Adipose tissue (tissue), 3 donors: ENCODE measurements at regions not wholly inside any gene's neighbourhood (a gene's known extent, or its start where the extent isn't known, plus 50 kb on each side); places are given as distances from the start of the nearest gene placed in this dataset.

ENCODE experiments used
- H3K27ac ChIP-seq: one replicate; pipeline ENCODE4 v1.5.1; 2013; ENCODE audit warnings: low read depth, low read length
- WGBS, 3 donors: extraction: QIAGEN DNeasy Blood & Tissue Kit; methylation state at CpG; one replicate each; pipeline ENCODE4 v1.1.7; 2013; 5-methylcytosine and 5-hydroxymethylcytosine counted together
- donor health status: healthy with polysubstance abuse.
- donor health status: Bipolar disorder and iron deficiency.
- donor health status: healthy.

- H3K27ac ChIP-seq = no peak overlapping the region
- 69 to 77% (median 76%) methylated on average over 4 of the region's 4 CpGs for WGBS, 3 donors
Observed at GRCh38 chr10:78691301-78692030, 377.3 kb upstream of the ZMIZ1 start.

- WGBS, 3 donors = 90 to 95% (median 95%) methylated on average over 4 of the region's 4 CpGs
- H3K27ac ChIP-seq = no peak overlapping the region
Observed at GRCh38 chr10:78692071-78692470, 376.7 kb upstream of the ZMIZ1 start.

GRCh38 chr10:78695846-78696245 is 372.9 kb upstream of the ZMIZ1 start:
- H3K27ac ChIP-seq = no peak overlapping the region
- 85 to 89% (median 86%) methylated on average over 7 of the region's 7 CpGs for WGBS, 3 donors

- H3K27ac ChIP-seq = no peak overlapping the region
- WGBS, 3 donors = 66 to 87% (median 84%) methylated on average over 5 of the region's 5 CpGs
Observed at GRCh38 chr10:78696791-78697395, 371.9 kb upstream of the ZMIZ1 start.

- WGBS, 3 donors = 92 to 95% (median 93%) methylated on average over 3 of the region's 3 CpGs
- H3K27ac ChIP-seq = no peak overlapping the region
Observed at GRCh38 chr10:78699971-78700370, 368.8 kb upstream of the ZMIZ1 start.

GRCh38 chr10:78700413-78700812 is 368.4 kb upstream of the ZMIZ1 start:
- H3K27ac ChIP-seq = no peak overlapping the region

GRCh38 chr10:78700816-78701520 is 367.8 kb upstream of the ZMIZ1 start:
- H3K27ac ChIP-seq = no peak overlapping the region
- WGBS, 3 donors = 90 to 95% (median 93%) methylated on average over 2 of the region's 2 CpGs

- H3K27ac ChIP-seq = no peak overlapping the region
- WGBS, 3 donors = 94 to 95% (median 94%) methylated on average over 8 of the region's 8 CpGs
Observed at GRCh38 chr10:78702186-78702585, 366.6 kb upstream of the ZMIZ1 start.

- 73 to 96% (median 87%) methylated on average over 6 of the region's 6 CpGs for WGBS, 3 donors
- no peak overlapping the region for H3K27ac ChIP-seq
Observed at GRCh38 chr10:78702876-78703275, 365.9 kb upstream of the ZMIZ1 start.

- 63 to 78% (median 77%) methylated on average over 6 of the region's 6 CpGs for WGBS, 3 donors
- no peak overlapping the region for H3K27ac ChIP-seq
Observed at GRCh38 chr10:78703593-78703992, 365.2 kb upstream of the ZMIZ1 start.

- H3K27ac ChIP-seq = no peak overlapping the region
- 89 to 98% (median 97%) methylated on average over 2 of the region's 2 CpGs for WGBS, 3 donors
Observed at GRCh38 chr10:78706256-78706655, 362.5 kb upstream of the ZMIZ1 start.

GRCh38 chr10:78706726-78707540 is 361.8 kb upstream of the ZMIZ1 start:
- WGBS, 3 donors = 73 to 77% (median 75%) methylated on average over 5 of the region's 5 CpGs
- H3K27ac ChIP-seq = no peak overlapping the region

- WGBS, 3 donors = 69 to 81% (median 80%) methylated on average over 4 of the region's 4 CpGs
- no peak overlapping the region for H3K27ac ChIP-seq
Observed at GRCh38 chr10:78707745-78708144, 361.0 kb upstream of the ZMIZ1 start.

- no peak overlapping the region for H3K27ac ChIP-seq
- WGBS, 3 donors = 90 to 93% (median 92%) methylated on average over 3 of the region's 3 CpGs
Observed at GRCh38 chr10:78712147-78712546, 356.6 kb upstream of the ZMIZ1 start.

GRCh38 chr10:78713659-78714058 is 355.1 kb upstream of the ZMIZ1 start:
- H3K27ac ChIP-seq = no peak overlapping the region
- WGBS, 3 donors = 68 to 82% (median 80%) methylated on average over 3 of the region's 3 CpGs

GRCh38 chr10:78714225-78714624 is 354.5 kb upstream of the ZMIZ1 start:
- WGBS, 3 donors = 49 to 88% (median 86%) methylated on average over 2 of the region's 2 CpGs

GRCh38 chr10:78715435-78715834 is 353.3 kb upstream of the ZMIZ1 start:
- 86 to 87% (median 87%) methylated on average over 2 of the region's 2 CpGs for WGBS, 3 donors
- H3K27ac ChIP-seq = no peak overlapping the region

More at GRCh38 chr10:78714225-78714624, 354.5 kb upstream of the ZMIZ1 start:
- H3K27ac ChIP-seq = no peak overlapping the region

GRCh38 chr10:78716043-78716660 is 352.6 kb upstream of the ZMIZ1 start:
- no peak overlapping the region for H3K27ac ChIP-seq
- 91 to 93% (median 92%) methylated on average over 6 of the region's 6 CpGs for WGBS, 3 donors
